LHCN-M2 (cell line): ENCODE measurements at regions not wholly inside any gene's neighbourhood (a gene's known extent, or its start where the extent isn't known, plus 50 kb on each side); places are given as distances from the start of the nearest gene placed in this dataset.
A peak's percentile ranks its signal among the peaks of the same experiment; 100 is the strongest.
"Not testable (repeated sequence)": the region's sequence is repeated elsewhere in the genome, so short reads cannot be mapped to it uniquely, and the experiment has no call there.

ENCODE experiments used
- DNase-seq: peaks from one replicate; pipeline ENCODE4 v3.0.0-alpha.2; 2012; ENCODE audit warnings: low read depth

DNA sequence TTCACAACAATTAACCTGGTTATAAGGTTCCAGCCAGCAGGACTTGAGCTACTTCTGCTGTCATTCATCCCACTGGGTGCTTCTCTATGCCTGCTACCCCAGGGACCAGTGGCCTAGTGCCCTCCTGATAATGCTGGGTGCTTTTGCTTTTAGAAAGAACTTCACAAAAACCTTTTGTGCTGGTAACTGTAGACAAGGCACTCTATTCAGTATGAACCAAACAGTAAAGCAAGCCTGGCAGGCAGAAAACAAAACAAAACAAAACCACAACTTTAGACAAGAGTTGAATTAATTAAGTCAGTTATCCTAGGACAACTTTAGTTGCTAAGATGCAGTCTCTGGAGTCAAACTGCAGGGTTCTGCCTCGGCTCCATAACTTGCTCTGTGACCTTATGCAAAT is 61.9 kb upstream of the ADGRL2 start:
- no peak for DNase-seq

DNA sequence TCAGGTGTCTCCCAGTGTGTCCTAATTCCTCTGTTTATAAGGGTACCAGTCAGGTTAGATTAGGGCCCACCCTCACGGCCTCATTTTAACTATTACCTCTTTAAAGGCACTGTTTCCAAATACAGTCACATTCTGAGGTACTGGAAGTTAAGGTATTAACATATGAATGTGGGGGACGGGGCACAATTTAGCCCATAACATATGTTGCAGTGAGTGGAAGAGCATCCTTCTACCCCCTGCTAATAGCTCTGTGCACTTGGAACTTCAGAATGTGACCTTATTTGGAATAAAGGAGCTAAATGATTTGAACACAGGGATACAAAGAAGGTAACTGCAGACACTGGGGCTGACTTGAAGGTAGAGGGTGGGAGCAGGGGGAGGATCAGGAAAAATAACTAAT is 67.3 kb upstream of the ADGRL2 start:
- DNase-seq: no peak

DNA sequence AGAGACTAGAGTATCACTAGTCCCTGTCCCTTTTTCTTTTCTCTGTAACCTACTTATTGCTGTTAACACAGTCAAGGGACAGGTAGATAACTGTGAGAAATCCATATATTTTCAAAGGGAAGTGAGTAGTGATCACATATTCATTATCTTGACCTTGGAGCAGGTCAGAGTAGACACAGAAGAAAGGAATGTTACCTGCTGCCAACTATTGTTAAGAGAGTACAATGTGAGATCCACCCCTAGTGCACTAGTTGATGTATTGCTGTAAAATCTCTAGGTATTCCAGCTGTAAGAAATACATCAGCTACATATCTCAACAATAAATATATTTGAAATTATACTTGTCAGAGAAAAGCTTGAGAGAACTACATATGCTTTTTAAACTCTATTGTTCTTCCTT is 68.7 kb upstream of the ADGRL2 start:
- no peak for DNase-seq

DNA sequence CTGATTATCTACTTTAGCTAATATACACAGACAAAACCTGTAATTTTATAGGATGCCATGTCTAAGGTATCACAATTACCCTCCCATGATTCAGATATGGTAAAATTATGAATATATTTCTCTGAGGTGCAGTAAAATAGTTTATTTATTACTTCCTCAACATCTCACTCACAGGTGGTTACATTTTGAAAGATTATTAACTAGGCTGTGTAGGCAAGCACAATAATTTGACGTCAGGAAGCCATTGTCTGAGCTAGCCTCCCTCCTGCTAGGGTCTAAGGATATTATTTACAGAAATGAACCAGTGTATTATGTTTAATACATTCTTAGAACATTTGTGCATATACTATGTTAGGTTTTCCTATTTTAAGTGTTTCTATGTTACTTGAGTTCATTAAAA is 69.9 kb upstream of the ADGRL2 start:
- no peak for DNase-seq

DNA sequence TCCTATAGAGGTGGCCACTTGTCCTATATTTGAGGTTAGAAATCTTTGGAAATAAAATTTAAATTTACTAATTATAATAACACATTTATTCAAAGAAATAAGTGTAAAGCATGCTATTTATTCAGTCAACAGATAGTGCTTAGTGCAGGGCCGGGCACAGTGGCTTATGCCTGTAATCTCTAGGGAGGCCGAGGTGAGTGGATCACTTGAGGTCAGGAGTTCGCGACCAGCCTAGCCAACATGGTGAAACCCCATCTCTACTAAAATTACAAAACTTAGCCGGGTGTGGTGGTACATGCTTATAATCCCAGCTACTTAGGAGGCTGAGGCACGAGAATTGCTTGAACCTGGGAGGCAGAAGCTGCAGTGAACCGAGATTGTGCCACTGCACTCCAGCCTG is 70.4 kb upstream of the ADGRL2 start:
- not testable (repeated sequence) for DNase-seq

DNA sequence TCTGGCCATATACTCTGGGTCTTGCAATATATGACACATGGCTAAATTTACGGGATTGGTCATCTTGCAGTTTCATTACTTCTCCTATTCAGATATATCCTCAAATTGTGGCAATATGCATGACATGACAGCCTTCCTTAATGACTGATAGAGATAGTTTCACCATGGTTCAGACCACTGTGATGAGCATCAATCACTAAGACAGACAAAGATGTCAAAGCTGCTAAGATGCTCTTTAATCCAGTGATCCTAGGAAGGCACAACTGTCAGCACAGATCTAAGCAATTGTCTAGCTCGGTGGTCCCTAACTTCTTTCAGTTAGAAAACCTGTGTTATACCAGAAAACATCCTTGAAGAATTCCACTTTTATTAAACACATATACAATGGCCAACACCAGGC is 70.9 kb upstream of the ADGRL2 start:
- DNase-seq: no peak

DNA sequence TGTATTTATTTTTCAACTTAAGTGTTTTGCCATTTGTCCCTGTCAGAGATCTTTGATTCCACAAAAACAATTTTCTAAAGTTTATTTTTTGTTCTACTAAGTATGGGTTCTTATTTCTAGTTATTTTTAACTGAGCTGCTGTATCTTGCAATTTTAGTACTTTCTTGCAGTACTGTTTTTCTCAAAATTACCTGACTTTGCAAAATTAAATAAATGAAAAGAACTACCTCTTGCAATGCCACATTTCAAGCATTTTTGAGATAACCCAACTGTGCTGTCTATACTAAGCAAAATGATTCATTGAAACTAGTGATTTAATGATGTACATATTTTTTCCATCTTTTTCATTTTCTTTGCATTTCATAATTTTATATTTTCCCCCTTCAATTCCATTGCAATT is 71.5 kb upstream of the ADGRL2 start:
- DNase-seq: no peak

DNA sequence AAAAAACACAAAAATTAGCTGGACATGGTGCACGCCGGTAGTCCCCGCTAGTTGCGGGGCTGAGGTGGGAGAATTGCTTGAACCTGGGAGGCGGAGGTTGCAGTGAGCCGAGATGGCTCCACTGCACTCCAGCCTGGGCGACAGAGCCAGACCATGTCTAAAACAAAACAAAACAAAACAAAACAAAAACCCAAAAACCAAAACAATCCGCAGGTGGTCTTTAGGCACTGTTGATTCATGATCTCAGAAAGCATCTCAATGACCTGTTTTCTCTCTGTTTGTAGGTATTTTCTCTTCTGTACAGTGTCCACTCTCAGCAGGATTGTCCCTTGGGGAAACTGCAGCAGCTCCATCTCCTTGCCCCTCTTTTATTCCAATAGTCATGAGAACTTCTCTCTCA is 74.9 kb upstream of the ADGRL2 start:
- no peak for DNase-seq

DNA sequence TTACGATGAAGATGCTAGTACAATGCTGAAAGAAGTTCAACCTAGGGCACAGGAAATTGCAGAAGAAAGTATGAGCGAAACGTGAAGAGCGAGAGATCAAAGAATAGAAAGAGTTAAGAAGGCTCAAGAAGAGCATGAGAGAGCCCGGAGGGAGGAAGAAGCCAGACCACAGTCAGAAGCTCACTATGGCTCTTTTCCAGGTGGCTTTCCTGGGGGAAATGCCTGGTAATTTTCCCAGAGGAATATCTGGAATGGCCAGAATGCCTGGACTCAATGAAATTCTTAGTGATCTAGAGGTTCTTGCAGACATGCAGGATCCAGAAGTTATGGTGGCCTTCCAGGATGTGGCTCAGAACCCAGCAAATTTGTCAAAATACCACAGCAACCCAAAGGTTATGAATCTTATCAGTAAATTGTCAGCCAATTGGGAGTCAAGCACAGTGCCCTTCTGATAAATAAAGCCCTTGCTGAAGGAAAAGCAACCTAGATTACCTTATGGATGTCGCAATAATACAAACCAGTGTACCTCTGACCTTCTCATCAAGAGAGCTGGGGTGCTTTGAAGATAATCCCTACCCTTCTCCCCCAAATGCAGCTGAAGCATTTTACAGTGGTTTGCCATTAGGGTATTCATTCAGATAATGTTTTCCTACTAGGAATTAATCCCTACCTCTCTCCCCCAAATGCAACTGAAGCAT is 78.0 kb upstream of the ADGRL2 start:
- not testable (repeated sequence) for DNase-seq

DNA sequence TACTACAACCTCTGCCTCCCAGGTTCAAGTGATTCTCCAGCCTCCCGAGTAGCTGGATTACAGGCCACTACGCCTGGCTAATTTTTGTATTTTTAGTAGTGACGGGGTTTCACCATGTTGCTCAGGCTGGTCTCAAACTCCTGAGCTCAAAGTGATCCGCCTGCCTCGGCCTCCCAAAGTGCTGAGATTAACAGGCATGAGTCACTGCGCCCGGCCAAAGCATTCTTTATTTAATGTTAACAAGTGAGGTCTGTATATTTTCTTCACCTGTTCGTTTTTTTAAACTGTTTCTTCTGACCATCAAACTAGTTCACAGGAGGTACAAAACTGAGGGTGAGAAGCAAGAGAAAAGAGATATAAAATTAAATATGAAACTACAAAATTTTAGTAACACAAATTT is 80.5 kb upstream of the ADGRL2 start:
- not testable (repeated sequence) for DNase-seq

DNA sequence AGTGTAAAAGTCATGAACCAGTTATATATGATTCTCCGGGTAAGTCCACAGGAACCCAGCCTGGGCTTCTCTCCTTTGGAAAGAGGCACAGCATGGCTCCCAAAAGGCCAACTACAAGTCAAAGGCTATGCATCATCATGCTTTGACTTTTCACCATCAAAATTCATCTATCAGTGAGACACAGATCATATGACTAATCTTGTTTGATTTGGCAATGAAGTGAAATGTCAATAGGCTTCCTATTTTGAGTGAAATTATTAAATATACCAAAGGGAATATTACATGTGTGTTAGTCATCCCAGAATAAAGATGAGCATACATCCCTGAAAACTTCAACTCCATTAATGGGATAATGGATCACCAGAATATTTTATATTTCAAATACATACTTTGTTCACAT is 83.5 kb upstream of the ADGRL2 start:
- peak; percentile 37 for DNase-seq

DNA sequence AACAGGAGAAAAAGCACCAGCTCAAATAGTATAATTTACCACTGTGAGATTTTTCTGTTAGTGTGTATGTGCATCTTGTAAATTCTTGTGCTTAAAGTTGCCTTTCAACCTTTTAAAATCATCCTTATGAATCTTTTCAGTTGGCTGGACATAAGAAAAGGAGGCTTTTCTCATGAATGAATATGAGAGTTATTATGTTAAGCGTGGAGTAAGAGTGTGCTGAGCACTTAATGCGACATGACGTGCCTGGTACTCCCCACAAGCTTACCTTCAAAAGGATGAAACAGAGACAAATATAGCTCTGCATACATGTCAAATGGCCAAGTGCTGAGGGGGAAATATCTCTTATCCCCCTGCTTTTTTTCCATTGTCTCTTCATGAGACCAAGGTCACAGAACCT is 85.3 kb upstream of the ADGRL2 start:
- no peak for DNase-seq

DNA sequence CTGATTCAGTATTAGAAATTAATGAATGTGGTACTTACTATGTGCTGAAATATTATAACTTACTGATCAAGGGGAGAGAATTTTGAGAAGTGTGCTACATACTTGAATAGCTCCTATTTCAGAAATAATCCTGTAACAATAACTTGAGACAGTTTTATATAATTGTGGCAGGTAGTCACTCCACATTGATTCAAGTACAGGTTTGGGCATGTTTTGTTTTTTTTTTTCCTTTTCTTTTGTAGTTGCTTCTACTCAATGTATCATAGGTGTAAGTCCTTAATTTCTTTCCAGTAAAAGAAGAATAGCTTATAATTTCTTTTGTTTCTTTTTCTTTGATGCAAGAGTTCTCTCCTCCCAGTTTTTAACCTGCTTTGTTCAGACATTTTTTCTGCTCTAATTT is 86.1 kb upstream of the ADGRL2 start:
- DNase-seq: no peak

DNA sequence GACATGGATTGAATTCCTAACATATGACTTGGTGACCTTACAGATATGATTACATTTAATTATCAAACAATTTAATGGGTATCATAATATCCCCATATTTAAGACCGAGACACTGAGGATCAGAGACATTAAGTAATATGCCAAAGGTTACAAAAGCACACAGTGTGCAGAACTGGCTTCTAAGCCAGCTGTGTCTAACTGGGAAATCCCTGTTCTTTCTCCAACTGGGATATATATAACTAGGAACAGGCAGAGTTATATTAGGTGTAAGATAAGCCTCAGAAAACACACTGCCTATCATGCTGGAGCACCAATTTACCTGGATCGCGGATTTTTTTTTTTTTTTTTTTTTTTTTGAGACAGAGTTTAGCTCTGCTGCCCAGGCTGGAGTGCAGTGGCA is 88.3 kb upstream of the ADGRL2 start:
- DNase-seq: no peak

DNA sequence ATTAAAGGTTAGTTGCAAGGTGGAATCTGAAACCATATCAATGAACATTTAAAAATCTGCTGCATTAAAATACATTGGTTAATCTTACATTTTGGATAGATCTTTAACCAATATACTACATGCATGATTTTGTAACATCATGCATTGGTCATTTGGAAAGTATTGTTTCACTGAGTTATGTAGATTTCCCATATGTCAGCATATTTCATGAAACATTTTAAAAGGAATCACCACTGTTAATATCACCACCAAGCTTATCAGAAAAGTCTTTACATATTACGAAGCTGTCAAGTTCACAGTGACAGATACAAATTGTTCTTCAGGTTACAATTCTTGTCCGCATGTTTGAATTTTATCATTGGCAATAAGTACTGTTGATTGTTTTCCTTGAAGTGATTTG is 89.9 kb upstream of the ADGRL2 start:
- DNase-seq: no peak

DNA sequence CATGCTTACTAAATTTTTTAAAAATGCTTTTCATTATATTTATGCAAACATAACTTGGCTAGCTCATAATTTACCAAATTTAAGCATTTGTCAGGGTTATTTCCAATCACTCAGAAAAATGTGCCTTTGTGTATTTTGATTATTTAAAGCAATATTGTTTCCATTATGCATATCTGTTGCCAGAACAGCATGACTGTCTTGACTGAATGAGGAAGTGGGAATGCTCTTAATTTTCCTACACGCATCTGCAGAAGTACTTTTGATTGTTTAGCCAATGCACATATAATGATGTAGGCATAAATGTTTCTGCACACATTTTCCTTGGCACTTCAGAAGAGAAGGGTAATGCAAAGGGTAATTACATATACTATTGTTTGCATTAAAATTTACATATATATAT is 92.5 kb upstream of the ADGRL2 start:
- no peak for DNase-seq

DNA sequence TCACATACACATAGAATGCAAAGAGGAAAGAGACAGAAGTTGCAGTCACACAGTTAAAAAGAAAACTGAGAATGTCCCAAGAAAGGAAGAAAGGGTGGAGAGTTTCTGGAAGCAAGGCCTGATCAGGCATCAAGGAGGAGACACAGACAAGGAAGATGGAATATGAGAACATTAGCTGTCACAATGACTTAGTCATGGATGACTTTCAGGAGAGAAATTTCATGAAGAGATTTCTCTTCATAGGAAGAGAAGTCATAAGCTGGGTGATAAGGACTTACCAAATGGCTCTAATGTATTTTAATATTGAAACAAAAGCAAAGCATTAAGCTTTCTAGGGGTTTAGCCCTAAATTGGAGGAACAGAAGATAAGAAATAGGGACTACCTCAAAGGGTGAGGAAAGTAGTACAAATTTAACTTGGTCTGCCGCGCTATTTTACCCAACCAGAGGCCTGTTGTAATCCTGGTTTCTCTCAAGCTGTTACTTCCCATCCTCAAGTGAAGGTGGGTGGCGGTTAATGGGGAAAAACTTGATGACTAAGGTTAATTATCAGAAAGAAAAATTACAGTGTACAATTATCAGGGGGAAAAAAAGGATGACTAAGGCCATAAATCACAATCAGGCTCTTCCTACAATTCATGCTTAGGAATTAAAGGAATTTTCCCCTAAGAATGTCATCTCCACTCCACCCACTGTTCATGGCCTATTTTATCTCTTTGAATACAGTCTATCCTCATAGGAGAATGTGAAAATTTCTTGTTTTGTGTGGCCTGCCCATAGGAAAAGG is 93.9 kb upstream of the ADGRL2 start:
- peak; percentile 49 for DNase-seq

DNA sequence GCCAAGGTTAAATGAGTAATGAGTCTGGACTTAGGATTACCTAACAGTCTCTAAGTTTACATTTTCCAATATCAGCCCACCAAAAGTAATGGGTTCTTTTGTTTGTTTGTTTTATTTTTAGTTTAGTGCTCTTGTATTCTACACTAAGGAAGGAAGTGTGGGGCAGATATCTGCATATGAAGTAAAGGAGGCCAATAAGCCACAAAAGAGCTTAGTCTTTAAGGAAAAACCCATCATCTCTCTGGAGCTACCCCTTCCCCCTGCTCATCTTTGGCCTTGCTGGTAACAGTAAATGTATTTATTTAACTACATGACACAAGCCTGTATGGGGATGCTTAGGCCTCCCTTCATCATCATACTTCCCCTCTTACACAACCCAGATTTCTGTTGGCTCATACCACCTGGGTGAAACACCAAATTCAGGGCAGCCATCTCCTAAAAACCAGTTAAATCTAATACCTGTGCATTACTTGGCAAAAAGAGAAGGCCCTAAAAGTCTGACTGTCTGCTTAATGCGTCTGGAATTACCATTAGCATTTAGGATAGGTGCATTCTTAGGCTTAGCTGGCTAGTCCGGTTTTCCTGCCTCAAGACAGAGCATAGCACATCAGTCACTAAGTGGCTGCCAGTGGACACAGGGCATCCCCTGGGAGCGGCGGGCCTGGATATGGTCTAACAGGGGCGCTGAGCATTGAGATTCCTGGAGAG is 96.8 kb upstream of the ADGRL2 start:
- no peak for DNase-seq

DNA sequence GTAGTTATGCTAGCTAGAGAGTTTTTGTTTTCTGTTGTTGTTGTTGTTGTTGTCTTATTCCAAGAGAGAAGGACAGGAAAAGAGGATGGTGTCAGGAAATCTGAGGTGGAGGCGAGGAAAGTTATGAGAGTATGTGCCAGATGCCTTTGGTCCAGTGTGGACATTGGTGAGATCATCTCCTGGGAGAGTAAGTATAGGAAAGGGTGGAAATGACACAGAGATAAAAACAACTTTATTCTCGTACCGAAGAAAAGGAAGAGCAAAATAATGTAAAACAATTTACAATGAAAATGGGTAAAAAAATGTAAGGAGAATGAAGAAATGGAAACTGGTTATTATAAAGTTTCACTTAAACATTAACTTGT is 97.4 kb upstream of the ADGRL2 start:
- peak; percentile 49 for DNase-seq

DNA sequence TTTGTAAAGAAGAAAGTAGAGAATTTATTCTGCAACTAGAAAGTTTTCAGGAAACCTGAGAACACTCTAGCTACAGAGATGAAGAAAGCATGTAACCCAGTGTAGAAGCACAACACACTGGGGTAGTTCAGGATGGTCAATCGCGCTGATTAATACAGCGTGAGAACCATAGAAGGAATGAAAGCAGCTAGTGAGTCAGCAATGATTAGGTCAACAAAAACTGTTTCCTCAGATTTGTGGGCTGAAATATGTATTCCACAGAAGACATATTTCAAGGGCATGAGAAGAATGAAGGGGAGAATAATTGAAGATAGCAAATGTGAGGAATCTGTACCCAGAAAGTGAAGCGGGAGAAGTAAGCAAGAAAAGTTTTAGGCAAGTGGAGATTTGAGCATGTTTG is 97.8 kb upstream of the ADGRL2 start:
- peak; percentile 89 for DNase-seq

DNA sequence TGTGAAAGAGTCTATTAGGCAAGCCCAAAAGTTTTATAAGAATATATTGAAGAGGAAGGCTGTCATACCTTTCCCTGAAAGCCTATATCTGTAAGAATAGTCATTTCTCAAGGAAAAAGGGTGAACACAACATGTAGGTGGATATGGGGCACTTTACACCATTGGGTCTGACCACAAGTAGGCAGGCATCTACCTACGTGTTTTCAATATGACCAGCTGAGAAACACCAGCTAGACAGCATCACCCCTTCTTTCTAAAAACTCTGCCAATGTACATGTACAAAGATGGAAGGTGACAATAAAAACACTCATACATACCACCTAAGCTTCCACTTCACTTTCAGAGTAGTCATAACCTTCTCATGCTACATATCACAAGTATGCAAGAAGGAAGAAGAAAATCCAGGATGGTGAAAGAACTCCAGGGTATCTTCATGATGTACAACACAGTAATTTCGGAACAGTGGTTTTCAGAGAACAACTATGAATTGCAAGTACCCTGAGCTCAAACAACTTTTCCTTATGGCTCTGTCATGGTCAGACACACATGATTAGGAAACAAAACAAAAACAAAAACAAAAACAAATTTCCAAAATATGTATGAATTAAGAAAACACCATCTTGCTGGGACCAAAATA is 98.5 kb upstream of the ADGRL2 start:
- DNase-seq: no peak

DNA sequence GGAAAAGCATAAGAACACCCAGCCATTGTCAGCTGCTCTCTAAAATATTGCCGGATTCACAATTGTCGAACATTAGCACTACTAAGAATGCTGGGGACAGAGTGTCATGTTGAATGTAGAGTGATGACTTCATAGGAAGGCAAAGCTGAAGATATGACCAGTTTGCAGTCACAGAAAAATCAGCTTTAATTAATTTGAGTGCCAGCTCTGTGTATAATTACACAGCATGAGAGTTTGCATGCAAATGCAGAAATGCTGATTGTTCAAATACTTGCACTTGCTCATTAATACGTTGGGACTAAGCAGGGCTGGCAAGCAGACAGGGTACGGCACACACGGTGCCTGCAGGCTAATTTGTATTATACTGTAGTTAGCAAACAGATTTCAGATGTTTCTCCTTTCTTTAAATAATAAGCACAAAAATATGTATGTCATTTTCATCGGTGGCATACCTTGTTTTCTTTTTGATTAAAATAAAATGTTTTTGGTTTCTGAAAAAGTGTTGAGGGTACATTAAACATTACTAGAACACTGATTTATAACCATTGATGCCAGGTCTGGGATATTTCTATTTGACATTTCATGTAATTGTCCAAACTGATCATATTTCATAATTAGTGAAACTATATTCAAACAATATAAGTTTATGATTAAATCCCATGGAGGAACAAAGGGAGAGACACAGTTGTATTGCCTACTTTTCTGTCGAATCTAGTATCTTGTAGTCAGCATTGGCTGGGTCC is 99.8 kb upstream of the ADGRL2 start:
- DNase-seq: no peak
